Vagina (tissue), 2 donors: ENCODE measurements at regions not wholly inside any gene's neighbourhood (a gene's known extent, or its start where the extent isn't known, plus 50 kb on each side); places are given as distances from the start of the nearest gene placed in this dataset.

Source experiments
- DNase-seq, 2 donors: peaks; one replicate each; pipeline ENCODE4 v3.0.0-alpha.2; 2017; ENCODE audit errors: extremely low spot score in 2 of 2
- H3K27ac ChIP-seq: fragments of 200-600 bp; sonication (generic); one replicate; pipeline ENCODE4 v1.5.1; 2019
- H3K27me3 ChIP-seq: fragments of 200-600 bp; sonication (generic); one replicate; pipeline ENCODE4 v1.5.1; 2019
- H3K36me3 ChIP-seq, 2 donors: fragments of 200-600 bp; sonication (generic); one replicate each; pipeline ENCODE4 v1.5.1; 2017 to 2019
- H3K4me1 ChIP-seq: fragments of 200-600 bp; sonication (generic); one replicate; pipeline ENCODE4 v1.5.1; 2019
- H3K4me3 ChIP-seq, 2 donors: fragments of 200-600 bp; sonication (generic); 1 replicate in 1 of 2; 2 replicates in 1 of 2; pipeline ENCODE4 v1.5.1; 2016 to 2019
- H3K9me3 ChIP-seq: fragments of 200-600 bp; sonication (generic); one replicate; pipeline ENCODE4 v1.5.1; 2019
- POLR2A ChIP-seq, 2 donors: fragments of 450-650 bp; IDR thresholded peaks; one replicate each; pipeline ENCODE4 v1.6.1; 2017; ENCODE audit warnings: antibody characterized with exemption in 2 of 2, mild to moderate bottlenecking in 2 of 2, moderate library complexity in 2 of 2
- POLR2AphosphoS5 ChIP-seq, 2 donors: sonication (generic); formaldehyde crosslinking; IDR thresholded peaks; one replicate each; pipeline ENCODE4 v1.9.0; 2017; ENCODE audit warnings: antibody characterized with exemption in 2 of 2, mild to moderate bottlenecking in 2 of 2, low read depth in 1 of 2; ENCODE audit not compliant: insufficient read depth in 1 of 2
- intact Hi-C: fragments of 100-400 bp; cut with DNase I; formaldehyde crosslinking; loops from one replicate; pipeline ENCODE4 v1.15.1; 2023
- TF ChIP-seq, protein P1 (sequence below), 3 experiments: fragments of 450-650 bp in 2 of 3; fragments of 200-600 bp in 1 of 3; sonication (generic) in 1 of 3; IDR thresholded peaks; one replicate each; pipeline ENCODE4 v1.5.1; 2017 to 2019; ENCODE audit warnings: antibody characterized with exemption in 3 of 3, mild to moderate bottlenecking in 2 of 3, moderate library complexity in 2 of 3

DNA sequence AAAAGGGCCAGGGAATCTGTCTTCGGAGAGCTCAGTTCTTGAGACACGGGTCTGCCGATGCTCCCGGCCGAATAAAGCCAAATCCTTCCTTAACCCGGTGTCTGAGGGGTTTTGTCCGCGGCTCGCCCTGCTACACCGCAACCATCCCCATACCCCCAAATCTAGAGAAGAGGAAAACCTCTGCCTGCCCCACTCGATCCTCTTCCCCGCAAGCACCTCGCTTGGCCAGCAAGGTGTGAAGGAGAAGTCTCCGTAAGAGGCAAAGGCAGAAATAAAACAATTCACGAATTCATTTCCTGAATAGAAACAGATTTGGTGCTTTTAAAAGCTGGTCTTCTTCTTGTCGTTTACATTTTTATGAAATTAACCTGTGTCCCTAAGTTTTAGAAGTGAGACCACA is 67.3 kb upstream of the GALNT9 start:
- no peaks in the 10 kb centered on the region for H3K9me3 ChIP-seq
- no peak for DNase-seq
- intact Hi-C loops = no loop called here
- H3K36me3 ChIP-seq = no peaks in the 10 kb centered on the region
- H3K4me3 ChIP-seq = no peak overlapping the region
- peaks cover 5% of the 10 kb centered on the region for H3K27me3 ChIP-seq
- no peak overlapping the region for H3K27ac ChIP-seq
- TF ChIP-seq POLR2A (IDR thresholded peaks at IDR 0.05) (no peak), POLR2AphosphoS5 (IDR thresholded peaks at IDR 0.05; ENCODE audit: insufficient read depth in 1 of 2, low read depth in 1 of 2) (no peak)
- TF ChIP-seq, protein P1, sequence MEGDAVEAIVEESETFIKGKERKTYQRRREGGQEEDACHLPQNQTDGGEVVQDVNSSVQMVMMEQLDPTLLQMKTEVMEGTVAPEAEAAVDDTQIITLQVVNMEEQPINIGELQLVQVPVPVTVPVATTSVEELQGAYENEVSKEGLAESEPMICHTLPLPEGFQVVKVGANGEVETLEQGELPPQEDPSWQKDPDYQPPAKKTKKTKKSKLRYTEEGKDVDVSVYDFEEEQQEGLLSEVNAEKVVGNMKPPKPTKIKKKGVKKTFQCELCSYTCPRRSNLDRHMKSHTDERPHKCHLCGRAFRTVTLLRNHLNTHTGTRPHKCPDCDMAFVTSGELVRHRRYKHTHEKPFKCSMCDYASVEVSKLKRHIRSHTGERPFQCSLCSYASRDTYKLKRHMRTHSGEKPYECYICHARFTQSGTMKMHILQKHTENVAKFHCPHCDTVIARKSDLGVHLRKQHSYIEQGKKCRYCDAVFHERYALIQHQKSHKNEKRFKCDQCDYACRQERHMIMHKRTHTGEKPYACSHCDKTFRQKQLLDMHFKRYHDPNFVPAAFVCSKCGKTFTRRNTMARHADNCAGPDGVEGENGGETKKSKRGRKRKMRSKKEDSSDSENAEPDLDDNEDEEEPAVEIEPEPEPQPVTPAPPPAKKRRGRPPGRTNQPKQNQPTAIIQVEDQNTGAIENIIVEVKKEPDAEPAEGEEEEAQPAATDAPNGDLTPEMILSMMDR (IDR thresholded peaks at IDR 0.05) = no peak
- H3K4me1 ChIP-seq = no peaks in the 10 kb centered on the region

DNA sequence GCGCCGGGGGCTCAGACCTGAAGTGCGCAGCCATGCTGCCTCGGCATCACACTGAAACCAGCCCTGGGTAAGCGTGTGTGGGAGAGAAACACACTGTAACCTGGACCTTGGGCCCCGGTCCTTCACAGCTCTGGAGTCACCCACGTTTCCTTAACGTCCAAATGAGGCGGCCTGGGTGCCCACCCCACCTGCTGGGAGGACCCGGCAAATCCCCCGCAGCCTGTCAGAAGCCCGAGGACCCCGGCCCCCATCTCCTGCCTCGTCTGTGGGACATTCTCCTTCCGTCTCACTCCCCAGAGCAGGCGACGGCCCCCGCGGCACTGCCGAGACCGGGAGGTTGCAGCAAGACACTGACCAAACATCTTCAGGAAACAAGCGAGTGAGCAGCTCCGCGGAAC is 66.5 kb upstream of the GALNT9 start:
- DNase-seq = no peak
- H3K4me1 ChIP-seq = no peaks in the 10 kb centered on the region
- TF ChIP-seq, protein P1 (IDR thresholded peaks at IDR 0.05) = no peak
- TF ChIP-seq POLR2AphosphoS5 (IDR thresholded peaks at IDR 0.05; ENCODE audit: insufficient read depth in 1 of 2, low read depth in 1 of 2) (no peak), POLR2A (IDR thresholded peaks at IDR 0.05) (no peak)
- H3K27ac ChIP-seq = no peak overlapping the region
- H3K36me3 ChIP-seq = no peaks in the 10 kb centered on the region
- H3K9me3 ChIP-seq = no peaks in the 10 kb centered on the region
- intact Hi-C loops = no loop called here
- peaks cover 5% of the 10 kb centered on the region for H3K27me3 ChIP-seq
- no peak overlapping the region for H3K4me3 ChIP-seq

DNA sequence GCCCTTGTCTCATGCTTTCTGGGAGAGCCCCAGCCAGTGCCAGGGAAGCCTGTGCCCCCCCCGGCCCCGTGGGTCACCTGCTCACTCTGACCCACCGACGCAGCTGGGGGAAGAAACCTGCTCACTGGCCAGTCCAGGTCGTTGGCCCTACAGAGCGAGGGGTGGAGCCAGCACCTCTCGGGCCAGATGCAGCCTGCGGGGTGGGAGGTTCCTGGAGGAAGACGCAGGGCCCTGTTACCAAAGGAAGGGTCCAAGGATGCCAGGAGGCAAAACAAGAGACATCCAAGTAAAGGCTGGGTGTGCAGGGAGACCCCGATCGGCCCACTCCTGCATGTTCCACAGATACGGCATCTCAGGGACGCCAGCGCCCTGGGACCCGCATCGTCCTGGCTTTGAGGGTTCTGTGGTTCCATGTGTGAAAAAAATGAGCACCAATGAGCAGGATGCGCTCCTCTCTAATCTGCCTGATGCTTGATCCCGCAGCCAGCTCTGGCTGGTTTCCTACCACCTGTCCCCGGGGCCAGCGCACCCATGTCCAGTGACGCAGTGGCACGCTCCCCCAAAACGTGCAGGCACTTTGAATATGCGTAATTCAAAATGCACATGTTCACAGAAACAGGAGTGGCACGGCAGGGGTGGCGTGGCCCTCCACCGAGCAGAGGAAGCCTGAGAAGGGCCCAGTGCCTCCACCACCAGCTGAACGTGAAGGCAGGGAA is 66.0 kb upstream of the GALNT9 start:
- peaks cover 5% of the 10 kb centered on the region for H3K27me3 ChIP-seq

DNA sequence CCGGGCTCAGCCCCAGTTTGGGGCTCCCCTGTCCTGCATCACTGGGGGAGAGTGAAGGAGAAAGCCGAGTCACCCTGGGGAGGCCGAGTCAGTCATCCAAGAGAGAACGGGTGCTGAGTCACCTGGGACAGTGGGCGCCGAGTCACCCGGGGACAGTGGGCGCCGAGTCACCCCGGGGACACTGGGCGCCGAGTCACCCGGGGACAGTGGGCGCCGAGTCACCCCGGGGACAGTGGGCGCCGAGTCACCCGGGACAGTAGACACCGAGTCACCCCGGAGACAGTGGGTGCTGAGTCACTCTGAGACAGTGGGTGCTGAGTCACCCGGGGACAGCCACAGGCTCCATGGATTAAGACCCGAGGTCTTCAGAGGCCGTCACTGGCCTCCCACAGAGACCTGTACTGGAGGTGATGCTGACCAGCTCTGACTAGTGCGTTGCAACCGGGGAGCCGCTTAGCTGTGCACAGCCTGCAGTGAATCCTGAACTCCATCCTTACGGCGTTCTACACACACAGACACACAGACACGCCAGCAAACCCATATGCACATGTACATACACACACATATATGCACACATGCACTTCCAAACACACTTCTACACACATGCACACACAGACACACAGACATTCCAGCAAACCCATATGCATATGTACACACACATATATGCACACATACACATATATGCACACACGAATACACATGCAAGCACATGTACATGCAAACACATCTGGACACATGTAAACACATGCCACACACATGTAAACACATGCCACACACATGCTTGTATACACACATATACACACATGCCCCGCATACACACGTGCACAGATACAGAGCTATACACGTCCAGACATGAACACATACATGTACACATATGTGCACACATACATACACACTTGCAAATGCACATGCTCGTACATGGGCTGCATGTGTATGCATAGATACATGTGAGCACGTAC is 64.9 kb upstream of the GALNT9 start:
- Histone ChIP-seq H3K4me3 (no peak overlapping the region), H3K9me3 (no peaks in the 10 kb centered on the region), H3K4me1 (no peaks in the 10 kb centered on the region), H3K36me3 (no peaks in the 10 kb centered on the region), H3K27ac (no peak overlapping the region), H3K27me3 (peaks cover 5% of the 10 kb centered on the region)
- TF ChIP-seq POLR2A (IDR thresholded peaks at IDR 0.05) (no peak), POLR2AphosphoS5 (IDR thresholded peaks at IDR 0.05; ENCODE audit: insufficient read depth in 1 of 2, low read depth in 1 of 2) (no peak)
- TF ChIP-seq, protein P1 (IDR thresholded peaks at IDR 0.05) = no peak
- no peak for DNase-seq
- intact Hi-C loops = no loop called here

More for the DNA sequence above, 66.0 kb upstream of the GALNT9 start:
- no peaks in the 10 kb centered on the region for H3K36me3 ChIP-seq
- H3K27ac ChIP-seq = no peak overlapping the region
- no peak overlapping the region for H3K4me3 ChIP-seq
- no peak for DNase-seq
- no peaks in the 10 kb centered on the region for H3K9me3 ChIP-seq
- no peaks in the 10 kb centered on the region for H3K4me1 ChIP-seq
- intact Hi-C loops = no loop called here
- no peak for TF ChIP-seq POLR2AphosphoS5 (IDR thresholded peaks at IDR 0.05; ENCODE audit: insufficient read depth in 1 of 2, low read depth in 1 of 2)
- TF ChIP-seq, protein P1 (IDR thresholded peaks at IDR 0.05) = no peak
- no peak for TF ChIP-seq POLR2A (IDR thresholded peaks at IDR 0.05)
